HG03196 (cell line): ENCODE measurements at regions not wholly inside any gene's neighbourhood (a gene's known extent, or its start where the extent isn't known, plus 50 kb on each side); places are given as distances from the start of the nearest gene placed in this dataset.

Experiments used
- ATAC-seq: cut with Tn5 transposase; IDR thresholded peaks from one replicate; pipeline ENCODE4 v1.9.1; 2021; ENCODE audit not compliant: unreplicated experiment

DNA sequence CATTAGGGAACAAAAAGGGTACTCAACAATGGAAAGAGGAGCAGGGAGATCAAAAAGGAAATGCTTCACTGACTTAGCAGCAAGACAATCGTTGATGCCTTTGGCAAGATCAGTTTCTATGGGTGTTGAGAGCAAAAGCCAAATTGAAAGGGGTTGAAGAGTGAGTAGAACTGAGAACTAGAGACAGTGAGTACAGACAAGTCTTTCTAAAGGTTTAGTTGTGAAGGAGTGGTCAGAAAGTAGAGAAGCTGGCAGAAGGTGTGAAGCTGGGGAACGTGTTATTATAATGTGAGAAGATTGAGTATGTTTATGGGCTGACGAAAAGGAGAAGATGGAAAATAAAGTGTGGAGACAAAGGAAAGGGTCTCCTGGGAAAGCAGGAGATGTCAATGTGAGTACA lies 221.2 kb upstream of the USP25 start:
- no peak for ATAC-seq

DNA sequence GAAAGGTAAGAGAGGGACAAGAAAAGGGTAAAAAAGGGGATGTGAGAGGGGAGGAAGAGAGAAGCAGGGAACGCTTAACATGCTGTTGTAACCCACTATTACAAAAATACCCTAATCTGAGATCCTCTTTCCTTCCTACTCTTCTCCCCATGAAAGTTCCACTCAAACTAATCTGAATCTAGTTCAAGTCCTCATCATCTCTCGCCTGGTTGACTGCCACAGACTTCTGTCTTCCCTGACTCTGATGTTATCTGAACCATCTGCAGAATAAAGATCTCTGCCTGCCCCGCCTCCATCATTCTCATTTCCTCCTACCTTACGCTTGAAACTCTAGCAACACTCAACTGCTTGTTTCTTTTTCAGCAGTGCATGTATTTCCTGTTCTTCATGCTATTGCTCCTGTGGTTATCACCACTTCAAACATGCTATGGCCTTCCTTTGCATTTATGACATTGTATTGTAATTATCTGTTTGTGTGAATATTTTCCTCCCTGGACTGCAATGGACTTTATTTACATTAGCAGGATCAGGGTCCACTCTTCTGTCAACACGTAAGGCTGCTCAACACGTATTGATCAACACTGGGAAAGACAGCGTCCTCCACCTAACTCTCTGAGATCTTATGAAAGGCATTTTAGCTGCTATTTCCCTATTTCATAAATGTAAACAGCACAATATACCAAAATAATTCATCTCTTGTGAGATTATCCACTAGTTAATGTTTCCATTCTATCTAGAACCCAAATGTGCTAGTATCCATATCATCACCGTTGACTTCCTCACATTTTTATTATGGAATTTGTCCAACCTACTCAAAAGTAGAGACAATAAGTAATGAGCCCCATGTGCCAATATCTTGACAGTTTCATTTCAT lies 215.5 kb upstream of the USP25 start:
- ATAC-seq: peak; percentile 96

- ATAC-seq: no peak
Observed at GRCh38 chr21:15515908-15516307, 213.9 kb upstream of the USP25 start.

DNA sequence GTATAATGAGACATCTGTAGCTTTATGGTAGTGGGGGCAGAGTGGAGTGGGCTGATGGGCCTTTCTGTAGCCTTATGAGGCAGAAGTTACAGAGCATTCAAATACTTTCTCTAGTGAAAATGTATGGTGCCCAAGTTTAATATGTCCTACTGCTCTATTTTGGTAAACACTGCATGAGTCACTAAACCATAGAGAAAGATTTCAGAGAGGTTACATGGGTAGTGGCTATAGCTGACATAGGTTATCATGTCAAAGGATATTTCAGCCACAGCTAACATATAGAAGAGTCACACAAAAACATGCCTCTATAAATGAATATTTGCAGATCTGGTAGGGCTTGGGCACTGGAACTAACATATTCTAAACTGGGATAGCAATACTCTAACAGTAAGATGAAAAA lies 212.4 kb upstream of the USP25 start:
- no peak for ATAC-seq

DNA sequence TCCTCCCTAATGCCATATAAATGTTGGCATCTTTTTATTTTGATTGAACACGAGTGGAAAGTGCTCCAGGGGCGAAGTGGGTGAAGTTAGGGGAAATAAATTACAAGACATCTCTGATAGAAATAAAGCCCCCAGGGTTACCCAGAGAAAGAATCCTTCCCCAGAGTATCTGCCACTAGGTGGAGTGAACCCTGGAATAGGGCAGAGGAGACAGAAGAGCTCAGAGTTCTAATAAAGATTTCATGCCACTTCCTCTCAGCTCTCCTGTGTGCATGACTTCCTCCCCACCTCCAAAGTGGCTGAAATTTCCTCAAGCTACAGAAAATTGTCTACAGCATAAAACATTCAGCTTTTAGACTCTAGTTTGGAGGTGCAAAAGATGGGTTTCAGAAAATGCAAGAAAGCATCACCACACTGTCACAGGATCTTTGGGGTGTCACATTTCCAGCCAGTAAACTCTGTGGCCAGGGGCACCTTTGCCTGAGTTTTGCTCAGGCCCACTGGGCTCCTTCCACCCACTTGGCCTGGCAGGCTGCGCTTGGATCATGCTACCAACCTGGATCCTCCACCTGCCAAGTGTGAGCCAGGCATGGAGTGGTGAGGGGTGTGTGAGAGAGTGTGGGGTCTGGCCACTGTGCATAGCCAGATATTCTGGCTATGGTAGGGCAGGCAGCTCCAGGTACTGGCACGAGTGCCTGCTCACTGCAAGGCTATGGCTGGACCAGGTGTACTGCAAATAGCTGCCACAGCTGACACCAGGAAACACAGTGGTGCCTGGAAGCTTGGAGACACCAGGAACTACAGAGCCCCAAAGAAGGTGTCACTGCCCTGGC lies 208.8 kb upstream of the USP25 start:
- no peak for ATAC-seq

DNA sequence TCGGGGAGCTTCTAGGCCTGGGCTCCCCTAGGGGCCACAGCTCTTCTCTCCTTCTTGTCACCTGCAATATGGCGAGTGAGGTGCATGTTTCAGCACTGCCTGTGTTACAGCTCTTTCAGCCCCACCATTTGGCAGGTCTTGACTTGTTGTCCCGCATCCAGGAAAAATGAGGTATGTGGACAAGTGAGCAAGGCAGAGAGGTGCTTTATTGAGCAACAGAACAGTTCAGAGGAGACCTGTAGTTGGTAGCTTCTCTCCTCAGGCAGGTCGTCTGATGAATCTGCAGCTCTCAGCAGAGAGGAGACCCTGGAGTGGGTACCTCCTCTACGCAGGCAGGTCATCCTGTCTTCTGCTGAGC lies 208.2 kb upstream of the USP25 start:
- ATAC-seq: no peak

DNA sequence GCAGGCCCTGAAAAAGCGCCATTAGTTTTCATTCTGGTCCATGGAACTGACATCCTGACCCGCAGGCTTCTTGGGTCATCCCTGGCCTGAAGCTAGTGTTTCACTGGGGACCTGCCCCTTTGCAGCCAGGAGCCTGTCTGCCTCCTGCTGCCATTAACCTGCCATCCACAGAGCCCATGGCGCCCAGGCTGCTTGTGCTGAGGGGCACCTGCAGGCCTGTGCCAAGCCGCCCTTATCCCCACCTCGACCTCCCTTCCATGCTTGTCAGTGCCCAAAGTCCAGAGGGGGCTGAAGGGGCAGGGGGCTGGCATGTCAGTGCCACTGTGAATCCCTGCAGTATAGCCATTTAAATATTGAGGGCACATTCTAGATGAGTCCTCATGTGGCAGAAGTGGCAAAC lies 207.6 kb upstream of the USP25 start:
- no peak for ATAC-seq

DNA sequence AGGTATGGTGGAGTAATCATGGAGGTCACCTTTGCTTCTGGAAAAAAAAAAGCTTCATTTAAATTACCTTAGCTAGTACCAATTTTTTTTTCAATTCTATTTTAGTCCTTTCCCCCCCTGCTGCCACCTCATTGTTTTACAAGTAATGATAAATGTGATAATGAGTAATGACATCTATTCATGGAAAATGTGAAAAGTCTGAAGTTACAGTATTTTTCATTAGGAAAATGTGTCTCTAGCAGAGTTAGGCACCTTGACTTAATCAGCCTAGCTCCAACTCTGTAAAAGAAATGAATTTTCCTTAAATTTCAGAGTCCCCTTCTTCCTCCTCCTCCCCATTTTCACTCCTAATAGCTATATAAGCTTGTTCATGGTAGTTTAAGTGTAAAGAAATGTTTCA lies 204.9 kb upstream of the USP25 start:
- no peak for ATAC-seq

DNA sequence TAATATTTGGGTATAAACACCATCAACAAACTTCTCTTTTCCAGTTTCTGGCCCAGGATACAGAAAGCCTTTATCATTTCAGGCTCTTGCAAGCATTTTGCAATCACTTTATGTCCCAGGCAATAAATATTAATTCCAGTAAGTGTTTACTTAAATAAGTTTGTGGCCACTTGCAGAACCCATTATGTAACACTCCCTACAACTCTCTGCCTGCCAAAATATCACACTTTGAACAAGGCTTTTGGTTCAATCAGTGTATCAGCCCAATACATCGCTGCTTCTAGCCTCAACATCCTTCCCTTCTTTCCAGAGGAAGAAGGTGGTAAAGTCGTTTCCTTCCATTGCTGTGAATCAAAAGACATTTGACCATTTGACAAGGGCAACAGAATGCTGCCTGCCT lies 203.0 kb upstream of the USP25 start:
- no peak for ATAC-seq

DNA sequence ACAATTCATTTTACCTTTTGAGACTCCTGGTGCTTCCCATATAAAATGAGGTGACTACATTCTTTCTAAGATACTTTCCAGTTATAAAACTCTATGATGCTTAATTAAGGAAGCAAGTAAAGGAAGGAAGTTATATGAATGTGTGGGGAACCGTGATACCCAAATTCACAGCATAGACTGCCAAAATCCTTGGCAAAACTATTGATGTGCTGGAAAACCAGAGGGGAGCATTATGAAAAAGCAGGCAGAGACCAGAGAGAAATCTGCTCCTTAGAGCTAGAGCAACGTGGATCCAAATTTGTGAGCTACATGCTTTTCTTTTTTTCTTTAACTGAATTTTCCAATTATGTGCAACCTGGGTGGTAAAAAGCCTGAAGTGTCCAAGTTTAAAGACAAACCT lies 201.4 kb upstream of the USP25 start:
- no peak for ATAC-seq

GRCh38 chr21:15531986-15532385 lies 197.8 kb upstream of the USP25 start:
- no peak for ATAC-seq

- ATAC-seq: no peak
Observed at GRCh38 chr21:15533618-15534017, 196.2 kb upstream of the USP25 start.

- no peak for ATAC-seq
Observed at GRCh38 chr21:15534450-15534886, 195.3 kb upstream of the USP25 start.

DNA sequence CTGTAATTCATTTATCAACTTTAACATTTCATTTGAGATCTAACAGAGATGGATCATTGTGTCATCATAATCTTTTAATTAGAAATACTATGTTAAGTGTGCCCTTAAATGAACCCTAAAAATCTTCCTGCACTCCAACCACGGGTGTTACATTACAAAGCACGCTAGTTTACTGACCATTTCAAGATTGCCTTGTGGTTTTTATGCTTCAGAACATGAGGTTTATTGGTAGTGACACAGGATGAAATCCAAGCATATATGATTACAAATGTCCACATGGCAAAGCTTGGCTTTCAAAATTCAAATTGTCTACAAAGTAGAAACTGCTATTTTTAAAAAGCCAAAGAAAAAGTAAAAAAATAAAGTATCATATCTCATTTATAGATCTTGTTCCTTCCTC lies 190.4 kb upstream of the USP25 start:
- no peak for ATAC-seq

GRCh38 chr21:15543473-15543872 lies 186.3 kb upstream of the USP25 start:
- no peak for ATAC-seq

- no peak for ATAC-seq
Observed at GRCh38 chr21:15549671-15550070, 180.1 kb upstream of the USP25 start.

DNA sequence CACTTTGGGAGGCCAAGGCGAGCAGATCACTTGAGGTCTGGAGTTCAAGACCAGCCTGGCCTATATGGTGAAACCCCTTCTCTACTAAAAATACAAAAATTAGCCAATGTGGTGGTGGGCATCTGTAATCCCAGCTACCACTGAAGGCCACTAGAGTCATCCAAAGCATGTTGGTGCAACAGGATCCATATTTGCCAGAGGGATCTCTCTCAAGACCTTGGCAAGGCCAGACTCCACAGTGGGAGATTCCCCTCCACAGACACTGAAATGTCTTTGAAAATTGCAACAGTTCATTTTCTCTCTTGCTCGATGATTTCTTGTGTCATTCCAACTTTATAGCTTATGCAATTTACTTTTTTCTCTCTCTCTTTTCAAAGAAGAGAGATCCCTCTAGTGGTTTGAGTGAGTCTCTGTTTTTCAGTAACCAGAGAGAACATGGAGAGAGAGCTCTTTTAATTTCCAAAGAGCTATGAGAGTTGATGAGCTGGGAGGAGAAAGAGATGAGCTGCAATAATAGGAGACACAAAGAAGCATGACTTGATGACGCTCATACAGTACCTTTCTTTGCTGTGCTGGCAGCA lies 176.8 kb upstream of the USP25 start:
- no peak for ATAC-seq

DNA sequence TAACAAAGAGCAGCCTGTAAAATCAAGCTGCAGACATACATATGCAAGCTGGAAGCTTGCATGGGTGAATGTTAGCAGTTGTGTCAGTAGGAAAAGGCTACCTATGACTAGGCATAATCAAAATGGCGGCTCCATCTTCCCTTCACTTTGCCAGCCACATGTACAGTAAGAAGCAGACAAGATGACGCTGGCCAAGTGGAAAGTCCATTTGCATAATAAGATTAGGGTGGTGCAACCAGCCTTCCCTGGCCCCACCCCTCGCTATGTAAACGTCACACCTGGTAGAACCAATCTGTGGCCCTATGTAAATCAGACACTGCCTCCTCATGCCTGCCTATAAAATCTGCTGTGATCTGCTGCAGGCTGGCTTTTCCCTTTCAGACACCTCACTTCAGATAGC lies 171.9 kb upstream of the USP25 start:
- no peak for ATAC-seq

GRCh38 chr21:15558884-15559283 lies 170.9 kb upstream of the USP25 start:
- no peak for ATAC-seq

- no peak for ATAC-seq
Observed at GRCh38 chr21:15559660-15560059, 170.1 kb upstream of the USP25 start.

DNA sequence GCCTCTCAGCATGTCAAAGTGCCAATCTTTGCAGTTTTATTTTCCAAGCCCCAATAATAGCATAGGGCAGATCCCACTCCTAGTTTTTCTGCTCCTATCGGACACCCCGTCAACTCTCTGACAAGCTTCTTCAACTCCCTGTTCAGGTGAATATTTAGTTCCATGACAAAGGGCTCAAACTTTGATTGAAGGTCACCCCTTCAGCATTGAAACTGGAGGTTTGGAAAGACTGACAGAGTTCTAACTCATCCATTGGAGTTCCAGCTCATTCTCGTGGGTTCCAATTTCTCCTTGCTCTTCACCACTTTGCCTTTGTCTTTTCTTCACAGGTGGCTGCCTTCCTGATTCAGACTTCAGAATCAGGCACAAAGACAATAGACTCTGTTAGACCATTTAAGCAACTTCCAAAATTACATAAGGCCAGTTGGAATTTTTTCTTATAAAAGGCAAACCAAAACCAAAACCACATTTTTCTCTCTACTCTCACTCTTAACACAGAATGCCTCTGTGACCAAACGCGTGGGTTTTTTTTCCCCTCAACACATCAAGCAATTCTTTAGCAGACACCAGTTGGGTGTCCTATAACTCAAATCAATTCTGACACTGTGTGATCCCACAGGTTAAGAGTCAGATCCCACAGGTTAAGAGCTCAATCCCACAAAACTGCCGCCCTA lies 169.3 kb upstream of the USP25 start:
- no peak for ATAC-seq
